ENCODE measurements at regions not wholly inside any gene's neighbourhood (a gene's known extent, or its start where the extent isn't known, plus 50 kb on each side); places are given as distances from the start of the nearest gene placed in this dataset.

GRCh38 chr10:36801660-36802059 is 323.7 kb upstream of the ANKRD30A start:
- H3K27me3 ChIP-seq (ENCODE audit: insufficient read depth, low read depth) = 0 out of 2 replicates have a peak, but pooled peaks cover 3% of the 10 kb centered on the region
- TF ChIP-seq CTCF (conservative IDR thresholded peaks at IDR 0.05) (no peak), EZH2 (IDR thresholded peaks at IDR 0.05; ENCODE audit: low read depth) (no peak)
- no peaks in the 10 kb centered on the region for H3F3A ChIP-seq (ENCODE audit: insufficient read depth, low read depth)
- H3K4me3 ChIP-seq = no peak overlapping the region
- H3K36me3 ChIP-seq (ENCODE audit: low read depth) = no peaks in the 10 kb centered on the region
- no TSS peak for BruUV-seq (replicated peaks)
- no peaks in the 10 kb centered on the region for H4K20me1 ChIP-seq (ENCODE audit: insufficient read depth)
- DNase-seq = no peak
- H2AFZ ChIP-seq = no peak overlapping the region
- no peaks in the 10 kb centered on the region for H3K79me2 ChIP-seq (ENCODE audit: low read depth)
- no peaks in the 10 kb centered on the region for H3K9me2 ChIP-seq (ENCODE audit: insufficient read depth)
- intact Hi-C loops (cut with micrococcal nuclease; ENCODE audit: unreplicated experiment) = no loop called here
- no peaks in the 10 kb centered on the region for H3K4me1 ChIP-seq (replicated peaks; ENCODE audit: insufficient read depth)
- H3K27ac ChIP-seq = no peak overlapping the region
- H3K4me2 ChIP-seq = no peak overlapping the region
- ChIA-PET CTCF (no interaction called here), POLR2A (ENCODE audit: unreplicated experiment) (no interaction called here)
- no peaks in the 10 kb centered on the region for H3K9me3 ChIP-seq (ENCODE audit: insufficient read depth, low read depth)

GRCh38 chr10:36794981-36795380 is 330.4 kb upstream of the ANKRD30A start:
- no peak overlapping the region for H2AFZ ChIP-seq
- H3K36me3 ChIP-seq (ENCODE audit: low read depth) = no peaks in the 10 kb centered on the region
- ChIA-PET POLR2A (ENCODE audit: unreplicated experiment) (no interaction called here), CTCF (no interaction called here)
- H3K9me3 ChIP-seq (ENCODE audit: insufficient read depth, low read depth) = no peaks in the 10 kb centered on the region
- H3K79me2 ChIP-seq (ENCODE audit: low read depth) = no peaks in the 10 kb centered on the region
- no peak overlapping the region for H3K4me2 ChIP-seq
- intact Hi-C loops (cut with micrococcal nuclease; ENCODE audit: unreplicated experiment) = no loop called here
- no peaks in the 10 kb centered on the region for H3K4me1 ChIP-seq (replicated peaks; ENCODE audit: insufficient read depth)
- TF ChIP-seq EZH2 (IDR thresholded peaks at IDR 0.05; ENCODE audit: low read depth) (no peak), CTCF (conservative IDR thresholded peaks at IDR 0.05) (no peak)
- H4K20me1 ChIP-seq (ENCODE audit: insufficient read depth) = no peaks in the 10 kb centered on the region
- DNase-seq = no peak
- no peaks in the 10 kb centered on the region for H3F3A ChIP-seq (ENCODE audit: insufficient read depth, low read depth)
- no TSS peak for BruUV-seq (replicated peaks)
- no peaks in the 10 kb centered on the region for H3K9me2 ChIP-seq (ENCODE audit: insufficient read depth)
- 0 out of 2 replicates have a peak, but pooled peaks cover 3% of the 10 kb centered on the region for H3K27me3 ChIP-seq (ENCODE audit: insufficient read depth, low read depth)
- H3K4me3 ChIP-seq = no peak overlapping the region
- H3K27ac ChIP-seq = no peak overlapping the region

GRCh38 chr10:36789974-36790373 is 335.4 kb upstream of the ANKRD30A start:
- intact Hi-C loops (cut with micrococcal nuclease; ENCODE audit: unreplicated experiment) = no loop called here
- Histone ChIP-seq H3K4me1 (replicated peaks; ENCODE audit: insufficient read depth) (no peaks in the 10 kb centered on the region), H2AFZ (no peak overlapping the region), H3K36me3 (ENCODE audit: low read depth) (no peaks in the 10 kb centered on the region), H3K79me2 (ENCODE audit: low read depth) (no peaks in the 10 kb centered on the region), H3K4me2 (no peak overlapping the region), H3K27ac (no peak overlapping the region), H4K20me1 (ENCODE audit: insufficient read depth) (no peaks in the 10 kb centered on the region), H3F3A (ENCODE audit: insufficient read depth, low read depth) (no peaks in the 10 kb centered on the region), H3K9me3 (ENCODE audit: insufficient read depth, low read depth) (no peaks in the 10 kb centered on the region), H3K9me2 (ENCODE audit: insufficient read depth) (no peaks in the 10 kb centered on the region), H3K27me3 (ENCODE audit: insufficient read depth, low read depth) (no peaks in the 10 kb centered on the region), H3K4me3 (no peak overlapping the region)
- ChIA-PET POLR2A (ENCODE audit: unreplicated experiment) (no interaction called here), CTCF (no interaction called here)
- TF ChIP-seq EZH2 (IDR thresholded peaks at IDR 0.05; ENCODE audit: low read depth) = no peak
- BruUV-seq (replicated peaks) = no TSS peak
- no peak for DNase-seq

- TF ChIP-seq EZH2 (IDR thresholded peaks at IDR 0.05; ENCODE audit: low read depth) (no peak), CTCF (conservative IDR thresholded peaks at IDR 0.05) (no peak)
- Histone ChIP-seq H3K4me2 (no peak overlapping the region), H3K4me1 (replicated peaks; ENCODE audit: insufficient read depth) (no peaks in the 10 kb centered on the region), H3K4me3 (no peak overlapping the region), H3K36me3 (ENCODE audit: low read depth) (no peaks in the 10 kb centered on the region), H3K9me2 (ENCODE audit: insufficient read depth) (no peaks in the 10 kb centered on the region), H4K20me1 (ENCODE audit: insufficient read depth) (no peaks in the 10 kb centered on the region), H3K27ac (no peak overlapping the region), H3F3A (ENCODE audit: insufficient read depth, low read depth) (no peaks in the 10 kb centered on the region), H3K9me3 (ENCODE audit: insufficient read depth, low read depth) (no peaks in the 10 kb centered on the region), H2AFZ (no peak overlapping the region), H3K27me3 (ENCODE audit: insufficient read depth, low read depth) (peaks cover 6% of the 10 kb centered on the region), H3K79me2 (ENCODE audit: low read depth) (no peaks in the 10 kb centered on the region)
- CTCF ChIA-PET = no interaction called here
- intact Hi-C loops (cut with micrococcal nuclease; ENCODE audit: unreplicated experiment) = no loop called here
- POLR2A ChIA-PET (ENCODE audit: unreplicated experiment) = no interaction called here
- no TSS peak for BruUV-seq (replicated peaks)
- no peak for DNase-seq
Observed at GRCh38 chr10:36788152-36788551, 337.2 kb upstream of the ANKRD30A start.
